ENCODE measurements at regions not wholly inside any gene's neighbourhood (a gene's known extent, or its start where the extent isn't known, plus 50 kb on each side); places are given as distances from the start of the nearest gene placed in this dataset.
A peak's percentile ranks its signal among the peaks of the same experiment; 100 is the strongest.
"Not testable (repeated sequence)": the region's sequence is repeated elsewhere in the genome, so short reads cannot be mapped to it uniquely, and the experiment has no call there.

- ATAC-seq (no peak), DNase-seq (ENCODE audit: low spot score) (no peak)
- intact Hi-C loops (cut with DNase I): no loop called here
Observed at GRCh38 chr7:152544971-152545619, 109.3 kb upstream of the KMT2C start.

- no peak for DNase-seq (ENCODE audit: low spot score)
- intact Hi-C loops (cut with DNase I): no loop called here
Observed at GRCh38 chr7:152544481-152544927, 108.7 kb upstream of the KMT2C start.

GRCh38 chr7:152543799-152544198, 108.0 kb upstream of the KMT2C start:
- intact Hi-C loops (cut with DNase I): no loop called here
- DNase-seq (ENCODE audit: low spot score): no peak
- no peak for ATAC-seq

More at GRCh38 chr7:152544481-152544927, 108.7 kb upstream of the KMT2C start:
- no peak for ATAC-seq

GRCh38 chr7:152541892-152542291, 106.1 kb upstream of the KMT2C start:
- ATAC-seq (no peak), DNase-seq (ENCODE audit: low spot score) (no peak)
- intact Hi-C loops (cut with DNase I): no loop called here

- DNase-seq (ENCODE audit: low spot score); ATAC-seq; intact Hi-C loops (cut with DNase I): not testable (repeated sequence)
Observed at GRCh38 chr7:152539190-152539495, 103.3 kb upstream of the KMT2C start.

GRCh38 chr7:152538346-152539189, 102.8 kb upstream of the KMT2C start:
- intact Hi-C loops (cut with DNase I); DNase-seq (ENCODE audit: low spot score); ATAC-seq: not testable (repeated sequence)

GRCh38 chr7:152537639-152538038, 101.8 kb upstream of the KMT2C start:
- ATAC-seq (no peak), DNase-seq (ENCODE audit: low spot score) (no peak)
- intact Hi-C loops (cut with DNase I): no loop called here

- intact Hi-C loops (cut with DNase I): no loop called here
- DNase-seq (ENCODE audit: low spot score) (no peak), ATAC-seq (no peak)
Observed at GRCh38 chr7:152528612-152529011, 92.8 kb upstream of the KMT2C start.

- no peak for DNase-seq (ENCODE audit: low spot score)
- intact Hi-C loops (cut with DNase I): no loop called here
Observed at GRCh38 chr7:152527610-152528032, 91.8 kb upstream of the KMT2C start.

GRCh38 chr7:152523916-152524315, 88.1 kb upstream of the KMT2C start:
- intact Hi-C loops (cut with DNase I): no loop called here
- ATAC-seq: no peak
- no peak for DNase-seq (ENCODE audit: low spot score)

More at GRCh38 chr7:152527610-152528032, 91.8 kb upstream of the KMT2C start:
- ATAC-seq: no peak

- DNase-seq (ENCODE audit: low spot score) (peak; percentile 61), ATAC-seq (no peak)
- intact Hi-C loops (cut with DNase I): no loop called here
Observed at GRCh38 chr7:152522571-152523067, 86.8 kb upstream of the KMT2C start.

- DNase-seq (ENCODE audit: low spot score) (no peak), ATAC-seq (peak; percentile 62)
- intact Hi-C loops (cut with DNase I): no loop called here
Observed at GRCh38 chr7:152521420-152522337, 85.9 kb upstream of the KMT2C start.

GRCh38 chr7:152520861-152521302, 85.1 kb upstream of the KMT2C start:
- DNase-seq (ENCODE audit: low spot score) (no peak), ATAC-seq (peak; percentile 73)
- intact Hi-C loops (cut with DNase I): no loop called here

- intact Hi-C loops (cut with DNase I): no loop called here
- ATAC-seq (no peak), DNase-seq (ENCODE audit: low spot score) (no peak)
Observed at GRCh38 chr7:152519290-152519689, 83.5 kb upstream of the KMT2C start.

- intact Hi-C loops (cut with DNase I): no loop called here
- no peak for ATAC-seq
Observed at GRCh38 chr7:152516216-152516615, 80.4 kb upstream of the KMT2C start.

GRCh38 chr7:152515266-152515950, 79.6 kb upstream of the KMT2C start:
- intact Hi-C loops (cut with DNase I); DNase-seq (ENCODE audit: low spot score); ATAC-seq: not testable (repeated sequence)

More at GRCh38 chr7:152516216-152516615, 80.4 kb upstream of the KMT2C start:
- no peak for DNase-seq (ENCODE audit: low spot score)

- ATAC-seq (no peak), DNase-seq (ENCODE audit: low spot score) (no peak)
- intact Hi-C loops (cut with DNase I): no loop called here
Observed at GRCh38 chr7:152514771-152515105, 78.9 kb upstream of the KMT2C start.

- DNase-seq (ENCODE audit: low spot score) (no peak), ATAC-seq (no peak)
- intact Hi-C loops (cut with DNase I): no loop called here
Observed at GRCh38 chr7:152513861-152514770, 78.3 kb upstream of the KMT2C start.
